Neural cell (in vitro differentiated cells): ENCODE measurements at regions not wholly inside any gene's neighbourhood (a gene's known extent, or its start where the extent isn't known, plus 50 kb on each side); places are given as distances from the start of the nearest gene placed in this dataset.

Source experiments
- H2AFZ ChIP-seq: fragments of 200-600, 300-800 bp; sonication (generic), shearing (Covaris generic); 2 replicates; pipeline ENCODE4 v1.6.0; 2014; ENCODE audit warnings: low read depth, mild to moderate bottlenecking, antibody characterized with exemption, low read length, moderate library complexity
- H3F3A ChIP-seq: fragments of 200-600 bp; shearing (Covaris generic); 2 replicates; pipeline ENCODE4 v1.6.1; 2016; ENCODE audit warnings: mild to moderate bottlenecking, moderate library complexity, mixed read lengths, antibody characterized with exemption, low read length; ENCODE audit not compliant: insufficient read depth, poor library complexity, severe bottlenecking
- H3K27ac ChIP-seq: fragments of 200-600, 300-800 bp; sonication (generic), shearing (Covaris generic); 2 replicates; pipeline ENCODE4 v1.5.1; 2014; ENCODE audit warnings: mild to moderate bottlenecking, low read length, moderate library complexity
- H3K27me3 ChIP-seq: fragments of 300-800, 200-600 bp; sonication (generic), shearing (Covaris generic); 2 replicates; pipeline ENCODE4 v1.6.0; 2014; ENCODE audit warnings: mild to moderate bottlenecking, low read depth, low read length, moderate library complexity; ENCODE audit not compliant: insufficient read depth
- H3K36me3 ChIP-seq: fragments of 300-800, 200-600 bp; sonication (generic), shearing (Covaris generic); 2 replicates; pipeline ENCODE4 v1.5.1; 2014; ENCODE audit warnings: mild to moderate bottlenecking, antibody characterized with exemption, low read length, moderate library complexity; ENCODE audit not compliant: insufficient read depth
- H3K4me2 ChIP-seq: fragments of 300-800, 200-600 bp; sonication (generic), shearing (Covaris generic); 2 replicates; pipeline ENCODE4 v1.6.0; 2014; ENCODE audit warnings: mild to moderate bottlenecking, low read length
- H3K4me3 ChIP-seq: fragments of 300-800, 200-600 bp; sonication (generic), shearing (Covaris generic); 2 replicates; pipeline ENCODE4 v1.5.1; 2014; ENCODE audit warnings: mild to moderate bottlenecking, low read length, moderate library complexity
- H3K79me2 ChIP-seq: fragments of 200-600 bp; shearing (Covaris generic); replicated peaks from 2 replicates; pipeline ENCODE4 v1.6.0; 2014; ENCODE audit warnings: mild to moderate bottlenecking, low read length, moderate library complexity; ENCODE audit not compliant: insufficient read depth
- H3K9ac ChIP-seq: fragments of 300-800, 200-600 bp; sonication (generic), shearing (Covaris generic); 2 replicates; pipeline ENCODE4 v1.6.1; 2016; ENCODE audit warnings: mild to moderate bottlenecking, low read length, mixed read lengths
- H3K9me2 ChIP-seq: fragments of 200-600 bp; shearing (Covaris generic); 2 replicates; pipeline ENCODE4 v1.6.1; 2016; ENCODE audit warnings: mild to moderate bottlenecking, low read length, mixed read lengths; ENCODE audit not compliant: insufficient read depth
- H3K9me3 ChIP-seq: fragments of 200-600, 300-800 bp; sonication (generic), shearing (Covaris generic); 2 replicates; pipeline ENCODE4 v1.6.1; 2016; ENCODE audit warnings: mild to moderate bottlenecking, mixed run types, low read length, moderate library complexity, mixed read lengths
- H4K20me1 ChIP-seq: fragments of 200-600 bp; shearing (Covaris generic); 2 replicates; pipeline ENCODE4 v1.6.1; 2016; ENCODE audit warnings: mild to moderate bottlenecking, mixed run types; ENCODE audit not compliant: insufficient read depth
- CTCF ChIP-seq: fragments of 450-650 bp; IDR thresholded peaks from 2 replicates; pipeline ENCODE4 v1.5.1; 2014; ENCODE audit warnings: antibody characterized with exemption, mild to moderate bottlenecking, moderate library complexity; ENCODE audit not compliant: poor library complexity, severe bottlenecking
- EP300 ChIP-seq: fragments of 450-650 bp; conservative IDR thresholded peaks from 2 replicates; pipeline ENCODE4 v1.6.1; 2014; ENCODE audit warnings: antibody characterized with exemption, mild to moderate bottlenecking, moderate library complexity; ENCODE audit not compliant: poor library complexity, severe bottlenecking
- EZH2 ChIP-seq: fragments of 200-600, 300-800 bp; shearing (Covaris generic), sonication (generic); IDR thresholded peaks from 2 replicates; pipeline ENCODE4 v1.6.1; 2014; ENCODE audit warnings: antibody characterized with exemption, low read length, borderline replicate concordance, mild to moderate bottlenecking; ENCODE audit not compliant: insufficient read depth, poor library complexity, severe bottlenecking
- MXI1 ChIP-seq: fragments of 450-650 bp; conservative IDR thresholded peaks from 2 replicates; pipeline ENCODE4 v1.6.1; 2014; ENCODE audit warnings: antibody characterized with exemption, mild to moderate bottlenecking; ENCODE audit not compliant: poor library complexity, severe bottlenecking
- POLR2AphosphoS5 ChIP-seq: IDR thresholded peaks from 2 replicates; pipeline ENCODE4 v1.6.1; 2012
- RAD21 ChIP-seq: fragments of 450-650 bp; conservative IDR thresholded peaks from 2 replicates; pipeline ENCODE4 v1.6.1; 2014; ENCODE audit warnings: antibody characterized with exemption, mild to moderate bottlenecking, moderate library complexity
- REST ChIP-seq: IDR thresholded peaks from 2 replicates; pipeline ENCODE4 v1.6.1; 2012; ENCODE audit warnings: borderline replicate concordance
- SMC3 ChIP-seq: fragments of 450-650 bp; conservative IDR thresholded peaks from 2 replicates; pipeline ENCODE4 v1.6.1; 2014; ENCODE audit warnings: antibody characterized with exemption, mild to moderate bottlenecking, moderate library complexity; ENCODE audit not compliant: poor library complexity
- TAF1 ChIP-seq: IDR thresholded peaks from 2 replicates; pipeline ENCODE4 v1.6.1; 2012; ENCODE audit warnings: low read depth

GRCh38 chr5:104363567-104363966, 801.0 kb upstream of the NUDT12 start:
- Histone ChIP-seq H3F3A (no peaks in the 10 kb centered on the region), H3K4me2 (no peak overlapping the region), H3K36me3 (no peaks in the 10 kb centered on the region), H3K27me3 (no peaks in the 10 kb centered on the region), H3K9me2 (no peaks in the 10 kb centered on the region), H3K9me3 (no peaks in the 10 kb centered on the region), H3K27ac (no peak overlapping the region), H3K9ac (no peak overlapping the region), H4K20me1 (no peaks in the 10 kb centered on the region), H2AFZ (no peak overlapping the region), H3K79me2 (no peaks in the 10 kb centered on the region), H3K4me3 (no peak overlapping the region)
- no peak for TF ChIP-seq RAD21
- no peak for TF ChIP-seq EZH2
- TF ChIP-seq TAF1 = no peak
- TF ChIP-seq SMC3 = no peak
- no peak for TF ChIP-seq EP300
- no peak for TF ChIP-seq POLR2AphosphoS5
- no peak for TF ChIP-seq MXI1
- no peak for TF ChIP-seq REST
- no peak for TF ChIP-seq CTCF

- Histone ChIP-seq H3K27ac (no peak overlapping the region), H3F3A (no peaks in the 10 kb centered on the region), H4K20me1 (no peaks in the 10 kb centered on the region), H3K9me2 (no peaks in the 10 kb centered on the region), H2AFZ (no peak overlapping the region), H3K4me3 (no peak overlapping the region), H3K9me3 (no peaks in the 10 kb centered on the region), H3K4me2 (no peak overlapping the region), H3K79me2 (no peaks in the 10 kb centered on the region), H3K36me3 (no peaks in the 10 kb centered on the region), H3K9ac (no peak overlapping the region), H3K27me3 (no peaks in the 10 kb centered on the region)
- no peak for TF ChIP-seq EP300
- TF ChIP-seq TAF1 = no peak
- no peak for TF ChIP-seq SMC3
- no peak for TF ChIP-seq REST
- TF ChIP-seq CTCF = no peak
- TF ChIP-seq EZH2 = no peak
- no peak for TF ChIP-seq MXI1
- no peak for TF ChIP-seq POLR2AphosphoS5
- TF ChIP-seq RAD21 = no peak
These were observed 799.3 kb upstream of the NUDT12 start for GRCh38 chr5:104361932-104362331.
